ENCODE measurements at regions not wholly inside any gene's neighbourhood (a gene's known extent, or its start where the extent isn't known, plus 50 kb on each side); places are given as distances from the start of the nearest gene placed in this dataset.

GRCh38 chr14:96626916-96627315 is 124.7 kb downstream of the PAPOLA start:
- TF ChIP-seq CTCF (IDR thresholded peaks at IDR 0.05; ENCODE audit: insufficient read depth, low read depth, low read length, missing control alignments), result no peak
- no peak for DNase-seq (ENCODE audit: low read depth)
- no peak overlapping the region for H3K4me3 ChIP-seq (ENCODE audit: low read length)

- H3K4me3 ChIP-seq (ENCODE audit: low read length), result no peak overlapping the region
- no peak for TF ChIP-seq CTCF (IDR thresholded peaks at IDR 0.05; ENCODE audit: insufficient read depth, low read depth, low read length, missing control alignments)
- DNase-seq (ENCODE audit: low read depth), result no peak
Measured at GRCh38 chr14:96627386-96627785, 125.2 kb downstream of the PAPOLA start.

GRCh38 chr14:96627811-96628775 is 125.9 kb downstream of the PAPOLA start:
- DNase-seq (ENCODE audit: low read depth), result no peak
- no peak for TF ChIP-seq CTCF (IDR thresholded peaks at IDR 0.05; ENCODE audit: insufficient read depth, low read depth, low read length, missing control alignments)
- H3K4me3 ChIP-seq (ENCODE audit: low read length), result no peak overlapping the region

GRCh38 chr14:96629082-96629481 is 126.9 kb downstream of the PAPOLA start:
- no peak overlapping the region for H3K4me3 ChIP-seq (ENCODE audit: low read length)
- no peak for DNase-seq (ENCODE audit: low read depth)
- TF ChIP-seq CTCF (IDR thresholded peaks at IDR 0.05; ENCODE audit: insufficient read depth, low read depth, low read length, missing control alignments), result no peak

- no peak for TF ChIP-seq CTCF (IDR thresholded peaks at IDR 0.05; ENCODE audit: insufficient read depth, low read depth, low read length, missing control alignments)
- no peak overlapping the region for H3K4me3 ChIP-seq (ENCODE audit: low read length)
- DNase-seq (ENCODE audit: low read depth), result no peak
Measured at GRCh38 chr14:96629558-96630222, 127.5 kb downstream of the PAPOLA start.

- no peak for DNase-seq (ENCODE audit: low read depth)
- no peak overlapping the region for H3K4me3 ChIP-seq (ENCODE audit: low read length)
- TF ChIP-seq CTCF (IDR thresholded peaks at IDR 0.05; ENCODE audit: insufficient read depth, low read depth, low read length, missing control alignments), result no peak
Measured at GRCh38 chr14:96630281-96630680, 128.1 kb downstream of the PAPOLA start.

Measured in epithelial cell of esophagus (primary cell).